ENCODE measurements at regions not wholly inside any gene's neighbourhood (a gene's known extent, or its start where the extent isn't known, plus 50 kb on each side); places are given as distances from the start of the nearest gene placed in this dataset.

GRCh38 chr2:198232281-198232680 is 427.9 kb downstream of the PLCL1 start:
- TF ChIP-seq CTCF (IDR thresholded peaks at IDR 0.05; ENCODE audit: poor library complexity) (no peak), EZH2 (IDR thresholded peaks at IDR 0.05; ENCODE audit: borderline replicate concordance) (no peak)

Data from hepatocyte (in vitro differentiated cells).